Hepatocyte (in vitro differentiated cells): ENCODE measurements at regions not wholly inside any gene's neighbourhood (a gene's known extent, or its start where the extent isn't known, plus 50 kb on each side); places are given as distances from the start of the nearest gene placed in this dataset.

Source experiments
- DNase-seq: peaks from one replicate; pipeline ENCODE4 v3.0.0-alpha.2; 2016; ENCODE audit warnings: low spot score
- H2AFZ ChIP-seq: fragments of 200-600 bp; sonication (generic); 2 replicates; pipeline ENCODE4 v1.6.0; 2016; ENCODE audit warnings: antibody characterized with exemption, mild to moderate bottlenecking
- H3K27ac ChIP-seq: fragments of 200-600 bp; sonication (generic); 2 replicates; pipeline ENCODE4 v1.5.1; 2016; ENCODE audit warnings: mild to moderate bottlenecking
- H3K27me3 ChIP-seq: fragments of 200-600 bp; sonication (generic); 2 replicates; pipeline ENCODE4 v1.6.1; 2016
- H3K36me3 ChIP-seq: fragments of 200-600 bp; sonication (generic); replicated peaks from 2 replicates; pipeline ENCODE4 v1.5.1; 2016; ENCODE audit warnings: low read depth; ENCODE audit not compliant: insufficient read depth
- H3K4me1 ChIP-seq: fragments of 200-600 bp; sonication (generic); 2 replicates; pipeline ENCODE4 v1.5.1; 2016; ENCODE audit warnings: mild to moderate bottlenecking, moderate library complexity; ENCODE audit not compliant: insufficient read depth
- H3K4me2 ChIP-seq: fragments of 200-600 bp; sonication (generic); 2 replicates; pipeline ENCODE4 v1.6.0; 2016
- H3K4me3 ChIP-seq: fragments of 200-600 bp; sonication (generic); 2 replicates; pipeline ENCODE4 v1.5.1; 2016; ENCODE audit warnings: mild to moderate bottlenecking
- H3K79me2 ChIP-seq: fragments of 200-600 bp; sonication (generic); 2 replicates; pipeline ENCODE4 v1.6.0; 2017; ENCODE audit warnings: mild to moderate bottlenecking
- H3K9me2 ChIP-seq: fragments of 200-600 bp; sonication (generic); replicated peaks from 2 replicates; pipeline ENCODE4 v1.6.0; 2017; ENCODE audit warnings: mild to moderate bottlenecking; ENCODE audit not compliant: insufficient read depth
- H3K9me3 ChIP-seq: fragments of 200-600 bp; sonication (generic); 2 replicates; pipeline ENCODE4 v1.5.1; 2016; ENCODE audit warnings: low read depth, mild to moderate bottlenecking
- H4K20me1 ChIP-seq: fragments of 200-600 bp; sonication (generic); 2 replicates; pipeline ENCODE4 v1.6.0; 2016; ENCODE audit warnings: mild to moderate bottlenecking; ENCODE audit not compliant: insufficient read depth, poor library complexity, severe bottlenecking
- CTCF ChIP-seq: fragments of 200-600 bp; sonication (generic); IDR thresholded peaks from 2 replicates; pipeline ENCODE4 v1.5.1; 2016; ENCODE audit warnings: antibody characterized with exemption, mild to moderate bottlenecking; ENCODE audit not compliant: poor library complexity
- EZH2 ChIP-seq: fragments of 200-600 bp; sonication (generic); IDR thresholded peaks from 2 replicates; pipeline ENCODE4 v1.6.1; 2016; ENCODE audit warnings: antibody characterized with exemption, mild to moderate bottlenecking, borderline replicate concordance
- EZH2phosphoT487 ChIP-seq: fragments of 200-600 bp; sonication (generic); IDR thresholded peaks from one replicate; pipeline ENCODE4 v1.6.1; 2018; ENCODE audit warnings: antibody characterized with exemption, mild to moderate bottlenecking, low read depth, moderate library complexity; ENCODE audit not compliant: unreplicated experiment, severe bottlenecking
- WGBS: methylation state at CpG from one replicate; pipeline ENCODE4 v1.1.6; 2016; ENCODE audit warnings: low lambda C conversion rate; ENCODE audit errors: missing lambda C conversion rate; 5-methylcytosine and 5-hydroxymethylcytosine counted together

- H3K27ac ChIP-seq: no peak overlapping the region
- no peak overlapping the region for H3K4me2 ChIP-seq
Measured at GRCh38 chr14:27427796-27428195, 830.0 kb upstream of the NOVA1 start.

GRCh38 chr14:27435923-27436670 lies 838.3 kb upstream of the NOVA1 start:
- H3K4me3 ChIP-seq: no peak overlapping the region
- H3K4me1 ChIP-seq: no peaks in the 10 kb centered on the region
- H3K27me3 ChIP-seq: no peaks in the 10 kb centered on the region
- no peaks in the 10 kb centered on the region for H3K9me3 ChIP-seq
- no peaks in the 10 kb centered on the region for H3K36me3 ChIP-seq
- 79% methylated on average over 3 of the region's 3 CpGs for WGBS
- H4K20me1 ChIP-seq: no peaks in the 10 kb centered on the region
- no peaks in the 10 kb centered on the region for H3K79me2 ChIP-seq
- TF ChIP-seq EZH2phosphoT487: no peak
- TF ChIP-seq CTCF: no peak
- no peak for TF ChIP-seq EZH2
- DNase-seq: no peak
- H3K9me2 ChIP-seq: no peaks in the 10 kb centered on the region
- H2AFZ ChIP-seq: no peak overlapping the region
- no peak overlapping the region for H3K4me2 ChIP-seq
- no peak overlapping the region for H3K27ac ChIP-seq

More at GRCh38 chr14:27427796-27428195, 830.0 kb upstream of the NOVA1 start:
- Histone ChIP-seq H2AFZ (no peak overlapping the region), H3K27me3 (no peaks in the 10 kb centered on the region), H4K20me1 (no peaks in the 10 kb centered on the region), H3K4me3 (no peak overlapping the region), H3K9me3 (no peaks in the 10 kb centered on the region), H3K36me3 (no peaks in the 10 kb centered on the region), H3K79me2 (no peaks in the 10 kb centered on the region), H3K4me1 (no peaks in the 10 kb centered on the region), H3K9me2 (no peaks in the 10 kb centered on the region)
- TF ChIP-seq EZH2phosphoT487 (no peak), EZH2 (no peak), CTCF (no peak)
- WGBS: 88% methylated on average over 4 of the region's 4 CpGs
- DNase-seq: no peak

GRCh38 chr14:27484633-27485032 lies 886.8 kb upstream of the NOVA1 start:
- no peaks in the 10 kb centered on the region for H3K27me3 ChIP-seq
- no peaks in the 10 kb centered on the region for H3K9me2 ChIP-seq
- H3K4me2 ChIP-seq: no peak overlapping the region
- H3K27ac ChIP-seq: no peak overlapping the region
- TF ChIP-seq CTCF (no peak), EZH2phosphoT487 (no peak), EZH2 (no peak)
- H2AFZ ChIP-seq: no peak overlapping the region
- no peaks in the 10 kb centered on the region for H3K36me3 ChIP-seq
- no peaks in the 10 kb centered on the region for H3K4me1 ChIP-seq
- no peaks in the 10 kb centered on the region for H3K9me3 ChIP-seq
- no peaks in the 10 kb centered on the region for H3K79me2 ChIP-seq
- DNase-seq: no peak
- H3K4me3 ChIP-seq: no peak overlapping the region
- no peaks in the 10 kb centered on the region for H4K20me1 ChIP-seq

- H3K4me2 ChIP-seq: no peak overlapping the region
- DNase-seq: no peak
- TF ChIP-seq EZH2phosphoT487: no peak
- TF ChIP-seq EZH2: no peak
- no peak for TF ChIP-seq CTCF
- no peak overlapping the region for H3K4me3 ChIP-seq
- no peak overlapping the region for H3K27ac ChIP-seq
- no peaks in the 10 kb centered on the region for H3K9me3 ChIP-seq
- no peak overlapping the region for H2AFZ ChIP-seq
- no peaks in the 10 kb centered on the region for H3K9me2 ChIP-seq
- no peaks in the 10 kb centered on the region for H4K20me1 ChIP-seq
- no peaks in the 10 kb centered on the region for H3K36me3 ChIP-seq
- H3K27me3 ChIP-seq: no peaks in the 10 kb centered on the region
- H3K79me2 ChIP-seq: no peaks in the 10 kb centered on the region
- no peaks in the 10 kb centered on the region for H3K4me1 ChIP-seq
Measured at GRCh38 chr14:27485193-27485592, 887.4 kb upstream of the NOVA1 start.
